ENCODE measurements at regions not wholly inside any gene's neighbourhood (a gene's known extent, or its start where the extent isn't known, plus 50 kb on each side); places are given as distances from the start of the nearest gene placed in this dataset.

GRCh38 chr2:39558906-39559305 lies 106.8 kb upstream of the TMEM178A start:
- TF ChIP-seq GATA2 (IDR thresholded peaks at IDR 0.05; ENCODE audit: low read depth, low read length) (no peak), GATA3 (IDR thresholded peaks at IDR 0.05; ENCODE audit: low read depth, low read length) (no peak)
